Fibroblast of gingiva (primary cell): ENCODE measurements at regions not wholly inside any gene's neighbourhood (a gene's known extent, or its start where the extent isn't known, plus 50 kb on each side); places are given as distances from the start of the nearest gene placed in this dataset.
A peak's percentile ranks its signal among the peaks of the same experiment; 100 is the strongest.
"Not testable (repeated sequence)": the region's sequence is repeated elsewhere in the genome, so short reads cannot be mapped to it uniquely, and the experiment has no call there.

Source experiments
- DNase-seq: peaks from one replicate; pipeline ENCODE4 v3.0.0-alpha.2; 2011; ENCODE audit warnings: low read depth

- no peak for DNase-seq
Measured at GRCh38 chr6:48389146-48390043, 278.4 kb upstream of the PTCHD4 start.

GRCh38 chr6:48388044-48388443 is 277.0 kb upstream of the PTCHD4 start:
- DNase-seq, result no peak

DNA sequence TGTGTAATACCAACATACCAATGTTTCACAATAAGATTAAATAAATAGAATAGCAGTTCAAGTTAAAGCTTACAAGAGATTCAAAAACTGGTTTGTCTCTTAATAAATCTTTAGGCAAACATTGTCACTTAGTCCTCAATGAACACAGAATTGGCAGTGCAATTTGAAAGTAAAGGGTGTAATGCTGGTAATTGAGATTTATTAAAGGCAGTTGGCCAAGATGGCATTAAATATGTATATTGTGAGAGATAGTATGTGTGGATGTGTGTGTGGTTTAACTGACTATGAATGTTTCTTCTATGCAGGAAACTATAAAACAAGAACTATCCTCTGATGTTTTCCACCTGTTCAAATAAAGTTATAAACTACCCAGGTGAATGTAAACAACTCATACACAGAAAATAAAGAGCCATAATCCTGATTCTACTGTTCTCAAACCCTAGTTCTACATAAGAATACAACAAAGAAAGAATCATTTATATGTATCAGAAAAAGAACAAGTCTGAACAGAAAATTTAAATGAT is 267.9 kb upstream of the PTCHD4 start:
- DNase-seq, result no peak

- DNase-seq, result no peak
Measured at GRCh38 chr6:48377115-48377514, 266.1 kb upstream of the PTCHD4 start.

DNA sequence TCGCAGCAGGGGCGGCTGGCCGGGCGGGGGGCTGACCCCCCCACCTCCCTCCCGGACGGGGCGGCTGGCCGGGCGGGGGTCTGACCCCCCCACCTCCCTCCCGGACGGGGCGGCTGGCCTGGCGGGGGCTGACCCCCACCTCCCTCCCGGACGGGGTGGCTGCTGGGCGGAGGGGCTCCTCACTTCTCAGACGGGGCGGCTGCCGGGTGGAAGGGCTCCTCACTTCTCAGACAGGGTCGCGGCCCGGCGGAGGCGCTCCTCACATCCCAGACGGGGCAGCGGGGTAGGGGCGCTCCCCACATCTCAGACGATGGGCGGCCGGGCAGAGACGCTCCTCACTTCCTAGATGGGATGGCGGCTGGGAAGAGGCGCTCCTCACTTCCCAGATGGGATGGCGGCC is 260.2 kb upstream of the PTCHD4 start:
- DNase-seq, result not testable (repeated sequence)

DNA sequence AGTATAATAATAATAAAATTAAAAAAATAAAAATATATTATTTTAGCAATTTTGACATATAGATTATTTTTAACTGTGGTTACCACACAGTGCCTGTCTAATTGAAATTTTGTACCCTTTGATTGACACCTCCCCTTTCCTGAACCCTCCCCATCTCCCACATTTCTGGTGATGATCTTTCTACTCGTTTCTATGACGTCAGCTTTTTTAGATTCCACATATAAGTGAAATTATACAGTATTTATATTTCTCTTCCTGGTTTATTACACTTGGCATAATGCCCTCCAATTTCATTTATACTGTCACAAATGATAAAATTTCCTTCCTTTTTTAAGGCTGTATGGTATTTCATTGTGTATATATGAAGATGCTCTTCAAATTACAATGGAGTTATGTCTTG is 258.1 kb upstream of the PTCHD4 start:
- no peak for DNase-seq

DNA sequence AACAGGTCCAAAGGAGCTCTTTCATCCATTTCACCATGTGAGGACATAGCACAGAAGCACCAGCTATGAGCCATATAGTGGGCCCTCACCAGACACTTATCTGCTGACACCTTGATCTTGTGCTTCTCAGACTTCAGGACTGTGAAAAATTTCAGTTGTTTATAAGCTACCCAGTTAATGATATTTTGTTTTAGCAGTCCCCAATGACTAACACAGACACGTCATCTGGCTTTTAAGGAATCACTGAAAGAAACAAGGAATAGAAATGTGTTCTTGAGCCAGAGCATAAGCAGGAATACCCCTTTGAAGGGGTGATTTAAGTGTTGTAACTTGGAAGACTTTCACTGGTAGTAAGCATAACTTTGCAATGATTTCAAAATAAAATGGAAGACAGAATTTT is 214.7 kb upstream of the PTCHD4 start:
- DNase-seq, result peak; percentile 4

GRCh38 chr6:48318670-48319069 is 207.7 kb upstream of the PTCHD4 start:
- no peak for DNase-seq

DNA sequence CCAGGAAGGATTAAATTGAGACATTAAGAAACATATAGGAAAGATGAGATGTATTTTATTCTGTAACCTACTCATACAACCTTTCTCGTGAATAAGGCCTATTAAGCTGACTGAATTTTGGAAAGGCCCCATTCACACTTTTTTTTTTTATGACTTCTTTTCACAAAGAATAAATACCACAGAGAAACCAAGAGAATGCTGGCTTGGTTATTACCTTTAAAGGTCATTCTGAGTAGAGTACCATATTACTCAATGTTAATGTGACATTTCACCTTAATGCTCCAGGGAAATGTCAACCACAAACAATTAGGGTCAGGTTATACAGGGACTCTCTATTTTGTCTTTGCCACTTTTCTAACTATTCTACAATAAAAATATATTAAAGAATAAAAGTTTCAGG is 204.9 kb upstream of the PTCHD4 start:
- no peak for DNase-seq

DNA sequence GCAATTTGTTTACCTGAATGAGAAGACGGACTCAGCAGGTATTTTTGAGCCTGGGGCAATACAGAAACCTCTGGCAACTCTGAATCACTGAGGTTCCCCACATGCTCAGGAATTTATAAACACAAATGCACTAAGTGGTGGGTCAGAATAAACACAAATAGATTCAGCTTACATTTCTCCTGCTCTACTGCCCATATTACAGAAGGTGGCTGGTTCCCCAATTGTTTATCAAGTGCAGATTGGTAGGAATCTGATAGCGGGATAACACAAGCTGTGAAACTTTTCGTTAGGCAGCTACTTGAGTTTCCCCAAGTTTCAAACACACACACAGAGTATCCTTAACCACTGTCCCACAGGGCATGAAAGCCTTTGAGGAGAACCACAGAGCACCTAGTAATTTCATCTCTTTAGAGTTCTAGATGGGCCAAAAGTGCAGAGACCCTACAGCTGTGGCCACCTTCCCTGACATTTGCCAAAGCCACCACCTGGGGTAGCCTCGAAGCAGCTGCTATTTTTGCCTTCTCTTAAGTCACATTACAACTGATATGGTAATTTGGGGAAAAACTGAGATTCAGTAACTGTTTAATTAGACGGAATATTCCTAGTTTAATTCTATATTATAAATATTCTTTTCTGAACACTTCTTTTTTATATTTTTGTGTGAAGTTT is 204.2 kb upstream of the PTCHD4 start:
- no peak for DNase-seq

DNA sequence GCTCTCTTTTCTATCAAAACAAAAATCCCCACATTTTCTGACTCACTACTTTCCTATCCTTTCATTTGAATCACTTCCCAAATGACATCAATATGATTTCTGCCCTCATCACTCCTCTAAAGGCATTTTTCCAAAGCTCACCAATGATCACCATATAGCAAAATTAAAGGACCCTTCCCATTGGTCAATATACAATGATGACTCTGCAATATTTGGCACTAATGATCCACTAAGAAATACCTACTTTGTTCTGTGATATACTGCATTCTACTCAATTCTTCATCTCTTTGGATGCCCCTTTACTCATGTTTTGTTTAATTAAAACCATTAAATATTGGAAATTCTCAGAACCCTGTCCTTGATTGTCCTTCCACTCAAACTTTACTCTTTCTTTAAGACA is 200.3 kb upstream of the PTCHD4 start:
- no peak for DNase-seq

- DNase-seq, result no peak
Measured at GRCh38 chr6:48307573-48307972, 196.6 kb upstream of the PTCHD4 start.

GRCh38 chr6:48290595-48290994 is 179.6 kb upstream of the PTCHD4 start:
- no peak for DNase-seq

DNA sequence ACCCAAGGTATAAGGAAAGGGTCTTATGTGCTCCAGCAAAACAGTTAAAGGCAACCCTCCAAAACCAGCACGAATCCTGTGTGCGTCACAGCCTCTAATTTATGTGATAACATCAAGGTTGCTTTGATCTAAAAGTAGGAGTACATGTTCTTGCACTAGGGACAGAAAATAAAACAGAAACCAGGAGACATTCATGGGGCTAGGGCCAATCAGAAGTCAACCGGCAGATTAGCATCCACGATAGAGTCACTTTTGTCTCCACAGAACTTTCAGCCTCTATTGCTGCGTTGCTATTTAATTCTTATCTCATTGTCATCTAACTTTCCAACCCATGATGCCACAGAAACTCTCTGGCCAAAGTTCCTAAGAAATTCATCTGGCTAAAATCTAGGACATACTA is 178.8 kb upstream of the PTCHD4 start:
- DNase-seq, result no peak

DNA sequence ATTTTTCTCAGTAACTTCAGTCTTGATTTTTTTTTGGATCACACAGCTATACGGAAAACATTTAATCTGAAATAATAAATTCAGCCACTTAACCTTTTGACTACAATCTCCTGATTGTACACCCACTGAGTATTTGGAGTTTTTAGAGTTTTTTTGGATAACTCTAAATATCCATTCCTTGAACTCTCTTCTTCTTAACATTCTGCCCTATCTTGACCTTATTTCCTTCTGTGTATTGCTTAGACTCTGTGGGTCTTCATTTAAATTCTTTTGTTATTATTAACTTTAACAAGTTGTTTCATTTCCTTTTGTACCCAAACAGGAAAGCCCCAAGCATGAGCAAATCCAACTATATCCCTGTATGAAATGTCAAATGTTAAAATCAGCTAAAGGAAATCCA is 170.2 kb upstream of the PTCHD4 start:
- DNase-seq, result no peak

- DNase-seq, result no peak
Measured at GRCh38 chr6:48280035-48280620, 169.1 kb upstream of the PTCHD4 start.

DNA sequence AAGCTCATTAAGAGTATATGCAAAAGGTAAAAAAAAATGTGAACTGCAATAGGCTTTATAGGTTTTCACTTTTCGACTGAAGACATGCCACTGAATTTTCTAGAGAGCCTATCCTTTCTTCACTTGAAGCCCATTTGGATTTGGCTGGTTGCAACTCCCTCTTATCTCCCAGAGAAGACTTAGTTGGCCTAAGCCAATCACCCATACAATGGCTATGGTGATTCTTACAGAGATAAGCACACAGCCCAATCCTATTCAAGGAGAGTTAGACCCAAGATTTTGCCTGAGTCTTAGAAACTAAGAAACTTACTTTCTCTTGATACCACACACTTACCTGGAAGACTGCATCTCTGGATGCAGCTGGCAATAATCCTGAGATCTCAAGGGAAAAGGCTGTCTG is 167.3 kb upstream of the PTCHD4 start:
- no peak for DNase-seq

GRCh38 chr6:48272518-48272917 is 161.5 kb upstream of the PTCHD4 start:
- DNase-seq, result no peak

- no peak for DNase-seq
Measured at GRCh38 chr6:48255094-48255493, 144.1 kb upstream of the PTCHD4 start.

DNA sequence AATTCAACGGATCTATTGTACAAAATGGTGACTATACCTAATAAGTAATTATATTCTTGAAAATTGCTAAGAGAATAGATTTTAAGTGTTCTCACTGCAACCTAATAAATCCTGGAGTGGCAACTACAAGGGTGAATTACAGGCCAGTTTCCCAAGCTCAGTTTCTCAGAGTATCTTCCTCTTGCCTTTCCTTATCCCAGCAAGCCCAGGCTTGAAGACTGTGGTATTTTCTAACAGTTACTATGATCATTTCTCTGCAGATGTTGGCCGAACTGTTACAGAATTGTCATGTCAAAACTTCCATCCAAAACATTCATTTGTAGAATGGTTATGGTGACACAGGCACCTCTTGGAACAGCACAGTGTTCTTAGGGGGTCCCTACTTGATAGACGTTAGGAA is 138.1 kb upstream of the PTCHD4 start:
- DNase-seq, result no peak

DNA sequence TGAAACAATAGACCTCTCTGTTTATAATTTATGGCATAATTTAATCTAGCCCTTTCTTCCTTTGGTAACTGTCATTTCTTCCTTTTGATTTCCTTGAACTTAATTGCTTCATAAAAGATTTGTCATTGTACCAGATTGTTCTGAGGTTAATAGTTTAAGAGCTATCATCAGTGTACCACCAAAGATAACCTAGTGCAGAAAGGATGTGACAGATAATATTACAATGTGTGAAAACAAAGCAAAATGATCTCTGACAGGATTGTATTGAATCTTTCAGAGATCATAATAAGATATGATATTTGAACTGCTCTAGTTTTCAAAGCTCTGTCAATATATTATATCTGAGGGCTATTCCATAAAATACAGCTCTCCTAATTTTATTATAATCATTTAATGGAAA is 132.1 kb upstream of the PTCHD4 start:
- DNase-seq, result no peak

- DNase-seq, result no peak
Measured at GRCh38 chr6:48240287-48240686, 129.3 kb upstream of the PTCHD4 start.

- DNase-seq, result no peak
Measured at GRCh38 chr6:48236375-48236774, 125.4 kb upstream of the PTCHD4 start.
